22Rv1 (cell line): ENCODE measurements at regions not wholly inside any gene's neighbourhood (a gene's known extent, or its start where the extent isn't known, plus 50 kb on each side); places are given as distances from the start of the nearest gene placed in this dataset.

ENCODE experiments used
- ZFX ChIP-seq: fragments of 450-650 bp; IDR thresholded peaks from 2 replicates; pipeline ENCODE4 v1.6.1; 2017; ENCODE audit warnings: antibody characterized with exemption, borderline replicate concordance
- TF ChIP-seq, protein P1 (sequence below): fragments of 450-650 bp; IDR thresholded peaks from 2 replicates; pipeline ENCODE4 v1.5.1; 2017; ENCODE audit warnings: mild to moderate bottlenecking

DNA sequence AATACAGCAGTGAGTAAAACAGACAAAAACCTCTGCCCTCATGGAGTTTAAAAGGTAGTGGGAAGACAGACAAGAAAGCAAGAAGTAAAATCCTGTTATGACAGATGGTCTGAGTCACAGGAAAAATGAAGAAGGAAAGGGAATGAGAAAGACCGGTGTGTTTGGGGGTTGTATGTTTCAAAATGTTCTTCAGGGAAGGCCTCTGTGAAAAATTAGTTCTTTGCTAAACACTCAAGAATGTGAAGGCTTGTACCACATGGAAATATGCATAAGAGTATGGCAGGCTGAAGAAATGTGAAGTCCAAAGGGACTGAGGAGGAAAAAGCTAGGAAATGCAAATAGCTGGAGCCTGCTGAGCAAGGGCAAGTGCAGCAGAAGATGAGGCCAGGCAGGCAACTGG lies 315.9 kb upstream of the SEMA3A start:
- TF ChIP-seq, protein P1, sequence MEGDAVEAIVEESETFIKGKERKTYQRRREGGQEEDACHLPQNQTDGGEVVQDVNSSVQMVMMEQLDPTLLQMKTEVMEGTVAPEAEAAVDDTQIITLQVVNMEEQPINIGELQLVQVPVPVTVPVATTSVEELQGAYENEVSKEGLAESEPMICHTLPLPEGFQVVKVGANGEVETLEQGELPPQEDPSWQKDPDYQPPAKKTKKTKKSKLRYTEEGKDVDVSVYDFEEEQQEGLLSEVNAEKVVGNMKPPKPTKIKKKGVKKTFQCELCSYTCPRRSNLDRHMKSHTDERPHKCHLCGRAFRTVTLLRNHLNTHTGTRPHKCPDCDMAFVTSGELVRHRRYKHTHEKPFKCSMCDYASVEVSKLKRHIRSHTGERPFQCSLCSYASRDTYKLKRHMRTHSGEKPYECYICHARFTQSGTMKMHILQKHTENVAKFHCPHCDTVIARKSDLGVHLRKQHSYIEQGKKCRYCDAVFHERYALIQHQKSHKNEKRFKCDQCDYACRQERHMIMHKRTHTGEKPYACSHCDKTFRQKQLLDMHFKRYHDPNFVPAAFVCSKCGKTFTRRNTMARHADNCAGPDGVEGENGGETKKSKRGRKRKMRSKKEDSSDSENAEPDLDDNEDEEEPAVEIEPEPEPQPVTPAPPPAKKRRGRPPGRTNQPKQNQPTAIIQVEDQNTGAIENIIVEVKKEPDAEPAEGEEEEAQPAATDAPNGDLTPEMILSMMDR = no peak
- TF ChIP-seq ZFX = no peak
